Endothelial cell of umbilical vein (primary cell): ENCODE measurements at regions not wholly inside any gene's neighbourhood (a gene's known extent, or its start where the extent isn't known, plus 50 kb on each side); places are given as distances from the start of the nearest gene placed in this dataset.

Experiments used
- BruUV-seq: library from RNA; stranded (reverse); fragments of 400-500 nt; replicated peaks from 2 replicates; lab custom pipeline; 2021; lab: Mats Ljungman, UMichigan
- CTCF ChIA-PET: fragments of 300-600, 350-600 bp; sonication (Branson Sonifier 250); formaldehyde crosslinking; loops from one replicate; lab custom pipeline; 2021; ENCODE audit warnings: antibody characterized with exemption, inconsistent platforms; lab: Charles Lee
- POLR2A ChIA-PET: fragments of 300-600, 350-600 bp; sonication (Branson Sonifier 250); formaldehyde crosslinking; loops from one replicate; lab custom pipeline; 2021; ENCODE audit warnings: antibody characterized with exemption, inconsistent platforms; lab: Charles Lee
- DNase-seq: peaks from one replicate; pipeline ENCODE4 v3.0.0-alpha.2; 2011; ENCODE audit warnings: low read depth, low spot score
- FAIRE-seq: peaks from 2 replicates; lab custom pipeline; 2011; peaks lifted over from hg19 to GRCh38; lab: Jason Lieb, UNC
- H2AFZ ChIP-seq: 2 replicates; pipeline ENCODE4 v1.6.0; 2012; ENCODE audit warnings: low read depth, low read length, control low read depth, inconsistent platforms
- H3K27ac ChIP-seq: 2 replicates; pipeline ENCODE4 v1.5.1; 2011; ENCODE audit warnings: low read depth, mild to moderate bottlenecking, control low read depth, low read length, moderate library complexity; ENCODE audit not compliant: insufficient read depth
- H3K27me3 ChIP-seq, 2 experiments: 2 replicates each; pipeline versions ENCODE4 v1.6.0 to v1.6.1; 2011; ENCODE audit warnings: low read length in 2 of 2, mixed read lengths in 1 of 2; ENCODE audit not compliant: control insufficient read depth in 2 of 2, insufficient read depth in 2 of 2
- H3K36me3 ChIP-seq, 2 experiments: 2 replicates in 1 of 2; 3 replicates in 1 of 2; pipeline ENCODE4 v1.5.1; 2011; ENCODE audit warnings: low read length in 2 of 2, mild to moderate bottlenecking in 1 of 2, moderate library complexity in 1 of 2; ENCODE audit not compliant: control insufficient read depth in 2 of 2, insufficient read depth in 2 of 2; ENCODE audit errors: extremely low read depth in 1 of 2
- H3K4me1 ChIP-seq: 3 replicates; pipeline ENCODE4 v1.5.1; 2011; ENCODE audit warnings: mild to moderate bottlenecking, low read length; ENCODE audit not compliant: control insufficient read depth, insufficient read depth; ENCODE audit errors: extremely low read depth
- H3K4me2 ChIP-seq: 2 replicates; pipeline ENCODE4 v1.6.1; 2011; ENCODE audit warnings: low read length, control low read depth, mixed read lengths; ENCODE audit not compliant: insufficient read depth
- H3K4me3 ChIP-seq, 3 experiments: fragments of 200-600 bp in 1 of 3; sonication (generic), shearing (Covaris generic) in 1 of 3; replicated peaks in 1 of 3; 2 replicates each; pipeline ENCODE4 v1.5.1; 2011 to 2016; ENCODE audit warnings: control low read depth in 3 of 3, low read length in 3 of 3, mild to moderate bottlenecking in 2 of 3, inconsistent platforms in 1 of 3, low read depth in 1 of 3, moderate library complexity in 1 of 3; ENCODE audit not compliant: insufficient read depth in 1 of 3
- H3K79me2 ChIP-seq: 2 replicates; pipeline ENCODE4 v1.6.0; 2012; ENCODE audit warnings: low read length, inconsistent platforms; ENCODE audit not compliant: control insufficient read depth, insufficient read depth
- H3K9ac ChIP-seq: replicated peaks from 2 replicates; pipeline ENCODE3; 2011; ENCODE audit warnings: low read length, control low read depth; ENCODE audit not compliant: insufficient read depth; ENCODE audit errors: extremely low read depth
- H3K9me1 ChIP-seq: replicated peaks from 3 replicates; pipeline ENCODE4 v1.6.0; 2011; ENCODE audit warnings: mild to moderate bottlenecking, low read length; ENCODE audit not compliant: control insufficient read depth, insufficient read depth; ENCODE audit errors: extremely low read depth
- H3K9me3 ChIP-seq: replicated peaks from 2 replicates; pipeline ENCODE4 v1.5.1; 2012; ENCODE audit warnings: low read length, inconsistent platforms; ENCODE audit not compliant: control insufficient read depth, insufficient read depth
- H4K20me1 ChIP-seq: replicated peaks from 2 replicates; pipeline ENCODE3; 2011; ENCODE audit warnings: mild to moderate bottlenecking, low read length; ENCODE audit not compliant: control insufficient read depth, insufficient read depth; ENCODE audit errors: extremely low read depth
- CTCF ChIP-seq, 2 donors: IDR thresholded peaks; 1 replicate in 1 of 2; 2 replicates in 1 of 2; pipeline ENCODE4 v1.5.1; 2011; ENCODE audit warnings: low read length in 2 of 2, mild to moderate bottlenecking in 2 of 2, moderate library complexity in 2 of 2, control low read depth in 1 of 2, inconsistent platforms in 1 of 2, low read depth in 1 of 2; ENCODE audit not compliant: insufficient read depth in 1 of 2; ENCODE audit errors: extremely low read depth in 1 of 2
- EZH2 ChIP-seq: IDR thresholded peaks from 2 replicates; pipeline ENCODE4 v1.6.1; 2012; ENCODE audit warnings: borderline replicate concordance, low read depth, mild to moderate bottlenecking, moderate library complexity, low read length, inconsistent platforms; ENCODE audit not compliant: severe bottlenecking
- FOS ChIP-seq: IDR thresholded peaks from 2 replicates; pipeline ENCODE4 v1.6.1; 2011; ENCODE audit warnings: mild to moderate bottlenecking, low read length, moderate library complexity, borderline replicate concordance; ENCODE audit not compliant: insufficient read depth
- GATA2 ChIP-seq: IDR thresholded peaks from 2 replicates; pipeline ENCODE4 v1.7.0; 2011; ENCODE audit warnings: low read depth, mild to moderate bottlenecking, moderate library complexity, mixed read lengths, low read length; ENCODE audit not compliant: insufficient read length, insufficient read depth
- JUN ChIP-seq: IDR thresholded peaks from 2 replicates; pipeline ENCODE4 v1.6.1; 2011; ENCODE audit warnings: borderline replicate concordance, low read depth; ENCODE audit not compliant: insufficient read length, insufficient read depth
- POLR2AphosphoS5 ChIP-seq: IDR thresholded peaks from 2 replicates; pipeline ENCODE4 v1.6.1; 2012; ENCODE audit warnings: low read depth, mild to moderate bottlenecking, control low read depth, low read length, moderate library complexity; ENCODE audit not compliant: insufficient read depth
- dilution Hi-C: fragments of 300-500 bp; cut with MboI; formaldehyde crosslinking; loops from one replicate; pipeline ENCODE4 v1.15.0; 2019; ENCODE audit warnings: low sequenced_read_pairs; ENCODE audit not compliant: extremely low pct_ligation_motif_present
- intact Hi-C: fragments of 100-400 bp; cut with micrococcal nuclease; formaldehyde crosslinking; loops from one replicate; pipeline ENCODE4 v1.10.0; 2022
- TF ChIP-seq, protein P1 (sequence below): IDR thresholded peaks from 2 replicates; pipeline ENCODE4 v1.6.1; 2011; ENCODE audit not compliant: insufficient read depth, insufficient read length

DNA sequence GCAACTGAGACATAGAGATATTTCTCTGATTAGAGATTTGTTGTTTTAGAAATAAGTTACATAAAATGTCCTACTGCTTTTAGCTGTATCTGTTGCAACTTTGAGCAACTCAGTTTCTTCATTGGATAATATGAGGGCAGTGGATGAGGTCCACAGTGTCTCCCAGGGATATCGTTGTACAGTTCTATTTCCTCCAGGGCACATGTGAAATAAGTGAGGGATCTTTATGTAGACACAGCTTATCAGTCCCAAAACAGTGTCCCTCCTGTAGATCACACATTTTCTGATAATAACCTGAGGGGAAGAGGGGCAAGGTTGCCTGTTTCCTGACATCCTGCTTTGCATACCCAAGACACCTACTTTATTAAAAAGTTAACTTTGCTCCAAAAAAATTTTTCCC is 1231.2 kb upstream of the ZEB2 start:
- no peak for TF ChIP-seq CTCF (IDR thresholded peaks at IDR 0.05; ENCODE audit: extremely low read depth in 1 of 2, insufficient read depth in 1 of 2, low read depth in 1 of 2, low read length in 2 of 2)
- no peak for TF ChIP-seq EZH2
- TF ChIP-seq FOS = no peak
- TF ChIP-seq JUN = no peak
- Histone ChIP-seq H3K27ac (peak overlapping the region; percentile 41), H3K4me2 (peak overlapping the region; percentile 43), H3K9me1 (no peaks in the 10 kb centered on the region), H2AFZ (peak overlapping the region; percentile 59), H3K27me3 (no peaks in the 10 kb centered on the region), H3K4me1 (peaks cover 25% of the 10 kb centered on the region), H3K9me3 (no peaks in the 10 kb centered on the region), H3K79me2 (no peaks in the 10 kb centered on the region), H4K20me1 (no peaks in the 10 kb centered on the region), H3K36me3 (no peaks in the 10 kb centered on the region), H3K9ac (no peak overlapping the region), H3K4me3 (no peak overlapping the region)
- dilution Hi-C loops = no loop called here
- ChIA-PET POLR2A (interaction anchor here (0.6 kb wide), 1 partner anchor 1199 kb away, joined by 6 read pairs; no protein-coding TSS in a partner anchor), CTCF (interaction anchor here (0.6 to 2.5 kb wide), 10 partner anchors 10 to 1420 kb away, joined by 3 to 9 read pairs (median 4); partner anchors contain the start of gene ZEB2)
- BruUV-seq = no TSS peak
- intact Hi-C loops = loop anchor here (2.0 to 10.0 kb wide), 10 partner anchors 231 to 1419 kb away; a partner anchor contains a TSS
- FAIRE-seq = no peak
- DNase-seq = no peak

GRCh38 chr2:145750612-145751011 is 1230.7 kb upstream of the ZEB2 start:
- Histone ChIP-seq H3K4me2 (no peak overlapping the region), H4K20me1 (no peaks in the 10 kb centered on the region), H3K9ac (no peak overlapping the region), H3K9me3 (no peaks in the 10 kb centered on the region), H3K27ac (no peak overlapping the region), H3K9me1 (no peaks in the 10 kb centered on the region), H3K4me3 (no peak overlapping the region), H2AFZ (peak overlapping the region; percentile 59), H3K27me3 (no peaks in the 10 kb centered on the region), H3K79me2 (no peaks in the 10 kb centered on the region), H3K4me1 (peaks cover 25% of the 10 kb centered on the region), H3K36me3 (no peaks in the 10 kb centered on the region)
- no peak for TF ChIP-seq GATA2
- TF ChIP-seq JUN = no peak
- TF ChIP-seq FOS = no peak
- TF ChIP-seq POLR2AphosphoS5 = no peak
- TF ChIP-seq, protein P1, sequence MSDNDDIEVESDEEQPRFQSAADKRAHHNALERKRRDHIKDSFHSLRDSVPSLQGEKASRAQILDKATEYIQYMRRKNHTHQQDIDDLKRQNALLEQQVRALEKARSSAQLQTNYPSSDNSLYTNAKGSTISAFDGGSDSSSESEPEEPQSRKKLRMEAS = no peak
- TF ChIP-seq CTCF (IDR thresholded peaks at IDR 0.05; ENCODE audit: extremely low read depth in 1 of 2, insufficient read depth in 1 of 2, low read depth in 1 of 2, low read length in 2 of 2) = no peak
- no peak for TF ChIP-seq EZH2
- DNase-seq = no peak
- FAIRE-seq = no peak
- no TSS peak for BruUV-seq
- intact Hi-C loops = loop anchor here (2.0 to 10.0 kb wide), 10 partner anchors 232 to 1418 kb away; a partner anchor contains a TSS
- POLR2A ChIA-PET = no interaction called here
- CTCF ChIA-PET = interaction anchor here (1.0 to 2.5 kb wide), 4 partner anchors 9 to 1420 kb away, joined by 3 to 9 read pairs (median 4); no protein-coding TSS in a partner anchor
- dilution Hi-C loops = no loop called here
